ENCODE measurements at regions not wholly inside any gene's neighbourhood (a gene's known extent, or its start where the extent isn't known, plus 50 kb on each side); places are given as distances from the start of the nearest gene placed in this dataset.
A peak's percentile ranks its signal among the peaks of the same experiment; 100 is the strongest.
"Not testable (repeated sequence)": the region's sequence is repeated elsewhere in the genome, so short reads cannot be mapped to it uniquely, and the experiment has no call there.

GRCh38 chr1:192497214-192497794 lies 78.3 kb upstream of the RGS1 start:
- H3K9ac ChIP-seq (ENCODE audit: low read depth in 1 of 2, low read length in 2 of 2) = no peak overlapping the region

GRCh38 chr1:192498092-192498491 lies 77.5 kb upstream of the RGS1 start:
- H3K4me3 ChIP-seq (ENCODE audit: low read length in 2 of 2); H3K36me3 ChIP-seq (ENCODE audit: control insufficient read depth in 2 of 2, insufficient read depth in 2 of 2, low read length in 2 of 2); H3K27ac ChIP-seq (ENCODE audit: low read depth in 2 of 2, low read length in 2 of 2); H3K9me3 ChIP-seq (ENCODE audit: control insufficient read depth in 2 of 2, low read length in 2 of 2); H3K27me3 ChIP-seq (ENCODE audit: control insufficient read depth in 2 of 2, insufficient read depth in 2 of 2, low read length in 2 of 2); H3K4me1 ChIP-seq (ENCODE audit: control insufficient read depth in 2 of 2, insufficient read depth in 2 of 2, low read length in 2 of 2); H3K9ac ChIP-seq (ENCODE audit: low read depth in 1 of 2, low read length in 2 of 2): not testable (repeated sequence)

More at GRCh38 chr1:192497214-192497794, 78.3 kb upstream of the RGS1 start:
- Histone ChIP-seq H3K27me3 (ENCODE audit: control insufficient read depth in 2 of 2, insufficient read depth in 2 of 2, low read length in 2 of 2) (no peaks in the 10 kb centered on the region), H3K36me3 (ENCODE audit: control insufficient read depth in 2 of 2, insufficient read depth in 2 of 2, low read length in 2 of 2) (no peaks in the 10 kb centered on the region), H3K9me3 (ENCODE audit: control insufficient read depth in 2 of 2, low read length in 2 of 2) (no peaks in the 10 kb centered on the region), H3K4me1 (ENCODE audit: control insufficient read depth in 2 of 2, insufficient read depth in 2 of 2, low read length in 2 of 2) (no peaks in the 10 kb centered on the region), H3K27ac (ENCODE audit: low read depth in 2 of 2, low read length in 2 of 2) (no peak overlapping the region), H3K4me3 (ENCODE audit: low read length in 2 of 2) (no peak overlapping the region)

GRCh38 chr1:192499061-192499581 lies 76.5 kb upstream of the RGS1 start:
- not testable (repeated sequence) for H3K36me3 ChIP-seq (ENCODE audit: control insufficient read depth in 2 of 2, insufficient read depth in 2 of 2, low read length in 2 of 2); H3K4me1 ChIP-seq (ENCODE audit: control insufficient read depth in 2 of 2, insufficient read depth in 2 of 2, low read length in 2 of 2); H3K9me3 ChIP-seq (ENCODE audit: control insufficient read depth in 2 of 2, low read length in 2 of 2); H3K4me3 ChIP-seq (ENCODE audit: low read length in 2 of 2); H3K9ac ChIP-seq (ENCODE audit: low read depth in 1 of 2, low read length in 2 of 2); H3K27me3 ChIP-seq (ENCODE audit: control insufficient read depth in 2 of 2, insufficient read depth in 2 of 2, low read length in 2 of 2); H3K27ac ChIP-seq (ENCODE audit: low read depth in 2 of 2, low read length in 2 of 2)

GRCh38 chr1:192500541-192500940 lies 75.0 kb upstream of the RGS1 start:
- H3K27ac ChIP-seq (ENCODE audit: low read depth in 2 of 2, low read length in 2 of 2); H3K4me1 ChIP-seq (ENCODE audit: control insufficient read depth in 2 of 2, insufficient read depth in 2 of 2, low read length in 2 of 2); H3K27me3 ChIP-seq (ENCODE audit: control insufficient read depth in 2 of 2, insufficient read depth in 2 of 2, low read length in 2 of 2); H3K9ac ChIP-seq (ENCODE audit: low read depth in 1 of 2, low read length in 2 of 2); H3K9me3 ChIP-seq (ENCODE audit: control insufficient read depth in 2 of 2, low read length in 2 of 2); H3K4me3 ChIP-seq (ENCODE audit: low read length in 2 of 2); H3K36me3 ChIP-seq (ENCODE audit: control insufficient read depth in 2 of 2, insufficient read depth in 2 of 2, low read length in 2 of 2): not testable (repeated sequence)

- H3K9me3 ChIP-seq (ENCODE audit: control insufficient read depth in 2 of 2, low read length in 2 of 2) = no peaks in the 10 kb centered on the region
- no peaks in the 10 kb centered on the region for H3K27me3 ChIP-seq (ENCODE audit: control insufficient read depth in 2 of 2, insufficient read depth in 2 of 2, low read length in 2 of 2)
- H3K36me3 ChIP-seq (ENCODE audit: control insufficient read depth in 2 of 2, insufficient read depth in 2 of 2, low read length in 2 of 2) = no peaks in the 10 kb centered on the region
- no peaks in the 10 kb centered on the region for H3K4me1 ChIP-seq (ENCODE audit: control insufficient read depth in 2 of 2, insufficient read depth in 2 of 2, low read length in 2 of 2)
- no peak overlapping the region for H3K9ac ChIP-seq (ENCODE audit: low read depth in 1 of 2, low read length in 2 of 2)
- no peak overlapping the region for H3K4me3 ChIP-seq (ENCODE audit: low read length in 2 of 2)
- no peak overlapping the region for H3K27ac ChIP-seq (ENCODE audit: low read depth in 2 of 2, low read length in 2 of 2)
Measured at GRCh38 chr1:192506741-192507155, 68.8 kb upstream of the RGS1 start.

GRCh38 chr1:192512426-192513162 lies 63.0 kb upstream of the RGS1 start:
- Histone ChIP-seq H3K36me3 (ENCODE audit: control insufficient read depth in 2 of 2, insufficient read depth in 2 of 2, low read length in 2 of 2) (no peaks in the 10 kb centered on the region), H3K4me3 (ENCODE audit: low read length in 2 of 2) (no peak overlapping the region), H3K27ac (ENCODE audit: low read depth in 2 of 2, low read length in 2 of 2) (no peak overlapping the region), H3K4me1 (ENCODE audit: control insufficient read depth in 2 of 2, insufficient read depth in 2 of 2, low read length in 2 of 2) (no peaks in the 10 kb centered on the region), H3K27me3 (ENCODE audit: control insufficient read depth in 2 of 2, insufficient read depth in 2 of 2, low read length in 2 of 2) (no peaks in the 10 kb centered on the region), H3K9ac (ENCODE audit: low read depth in 1 of 2, low read length in 2 of 2) (no peak overlapping the region), H3K9me3 (ENCODE audit: control insufficient read depth in 2 of 2, low read length in 2 of 2) (no peaks in the 10 kb centered on the region)

GRCh38 chr1:192513196-192513595 lies 62.4 kb upstream of the RGS1 start:
- Histone ChIP-seq H3K4me1 (ENCODE audit: control insufficient read depth in 2 of 2, insufficient read depth in 2 of 2, low read length in 2 of 2) (no peaks in the 10 kb centered on the region), H3K9ac (ENCODE audit: low read depth in 1 of 2, low read length in 2 of 2) (no peak overlapping the region), H3K4me3 (ENCODE audit: low read length in 2 of 2) (no peak overlapping the region), H3K36me3 (ENCODE audit: control insufficient read depth in 2 of 2, insufficient read depth in 2 of 2, low read length in 2 of 2) (no peaks in the 10 kb centered on the region), H3K27ac (ENCODE audit: low read depth in 2 of 2, low read length in 2 of 2) (no peak overlapping the region), H3K9me3 (ENCODE audit: control insufficient read depth in 2 of 2, low read length in 2 of 2) (no peaks in the 10 kb centered on the region), H3K27me3 (ENCODE audit: control insufficient read depth in 2 of 2, insufficient read depth in 2 of 2, low read length in 2 of 2) (no peaks in the 10 kb centered on the region)

- H3K36me3 ChIP-seq (ENCODE audit: control insufficient read depth in 2 of 2, insufficient read depth in 2 of 2, low read length in 2 of 2) = no peaks in the 10 kb centered on the region
- no peaks in the 10 kb centered on the region for H3K27me3 ChIP-seq (ENCODE audit: control insufficient read depth in 2 of 2, insufficient read depth in 2 of 2, low read length in 2 of 2)
- no peak overlapping the region for H3K27ac ChIP-seq (ENCODE audit: low read depth in 2 of 2, low read length in 2 of 2)
- H3K9ac ChIP-seq (ENCODE audit: low read depth in 1 of 2, low read length in 2 of 2) = no peak overlapping the region
- H3K4me3 ChIP-seq (ENCODE audit: low read length in 2 of 2) = no peak overlapping the region
- H3K4me1 ChIP-seq (ENCODE audit: control insufficient read depth in 2 of 2, insufficient read depth in 2 of 2, low read length in 2 of 2) = no peaks in the 10 kb centered on the region
- H3K9me3 ChIP-seq (ENCODE audit: control insufficient read depth in 2 of 2, low read length in 2 of 2) = no peaks in the 10 kb centered on the region
Measured at GRCh38 chr1:192513697-192514096, 61.9 kb upstream of the RGS1 start.

GRCh38 chr1:192516776-192517297 lies 58.7 kb upstream of the RGS1 start:
- Histone ChIP-seq H3K9ac (ENCODE audit: low read depth in 1 of 2, low read length in 2 of 2) (no peak overlapping the region), H3K9me3 (ENCODE audit: control insufficient read depth in 2 of 2, low read length in 2 of 2) (no peaks in the 10 kb centered on the region), H3K27me3 (ENCODE audit: control insufficient read depth in 2 of 2, insufficient read depth in 2 of 2, low read length in 2 of 2) (no peaks in the 10 kb centered on the region), H3K27ac (ENCODE audit: low read depth in 2 of 2, low read length in 2 of 2) (peak overlapping the region; percentile 39 to 65), H3K4me3 (ENCODE audit: low read length in 2 of 2) (peak overlapping the region; percentile 22 to 45), H3K36me3 (ENCODE audit: control insufficient read depth in 2 of 2, insufficient read depth in 2 of 2, low read length in 2 of 2) (no peaks in the 10 kb centered on the region), H3K4me1 (ENCODE audit: control insufficient read depth in 2 of 2, insufficient read depth in 2 of 2, low read length in 2 of 2) (no peaks in the 10 kb centered on the region)

GRCh38 chr1:192517716-192518355 lies 57.7 kb upstream of the RGS1 start:
- not testable (repeated sequence) for H3K9ac ChIP-seq (ENCODE audit: low read depth in 1 of 2, low read length in 2 of 2); H3K36me3 ChIP-seq (ENCODE audit: control insufficient read depth in 2 of 2, insufficient read depth in 2 of 2, low read length in 2 of 2); H3K4me1 ChIP-seq (ENCODE audit: control insufficient read depth in 2 of 2, insufficient read depth in 2 of 2, low read length in 2 of 2); H3K9me3 ChIP-seq (ENCODE audit: control insufficient read depth in 2 of 2, low read length in 2 of 2); H3K27me3 ChIP-seq (ENCODE audit: control insufficient read depth in 2 of 2, insufficient read depth in 2 of 2, low read length in 2 of 2); H3K4me3 ChIP-seq (ENCODE audit: low read length in 2 of 2)
- H3K27ac ChIP-seq (ENCODE audit: low read depth in 2 of 2, low read length in 2 of 2) = peak overlapping the region; percentile 18 to 50
